ENCODE measurements at regions not wholly inside any gene's neighbourhood (a gene's known extent, or its start where the extent isn't known, plus 50 kb on each side); places are given as distances from the start of the nearest gene placed in this dataset.

GRCh38 chr16:79264237-79265109 lies 336.1 kb downstream of the MAF start:
- TF ChIP-seq CTCF (IDR thresholded peaks at IDR 0.05): no peak
- TF ChIP-seq EP300 (IDR thresholded peaks at IDR 0.05): no peak
- no peak for TF ChIP-seq POLR2A (IDR thresholded peaks at IDR 0.05)
